ENCODE measurements at regions not wholly inside any gene's neighbourhood (a gene's known extent, or its start where the extent isn't known, plus 50 kb on each side); places are given as distances from the start of the nearest gene placed in this dataset.

DNA sequence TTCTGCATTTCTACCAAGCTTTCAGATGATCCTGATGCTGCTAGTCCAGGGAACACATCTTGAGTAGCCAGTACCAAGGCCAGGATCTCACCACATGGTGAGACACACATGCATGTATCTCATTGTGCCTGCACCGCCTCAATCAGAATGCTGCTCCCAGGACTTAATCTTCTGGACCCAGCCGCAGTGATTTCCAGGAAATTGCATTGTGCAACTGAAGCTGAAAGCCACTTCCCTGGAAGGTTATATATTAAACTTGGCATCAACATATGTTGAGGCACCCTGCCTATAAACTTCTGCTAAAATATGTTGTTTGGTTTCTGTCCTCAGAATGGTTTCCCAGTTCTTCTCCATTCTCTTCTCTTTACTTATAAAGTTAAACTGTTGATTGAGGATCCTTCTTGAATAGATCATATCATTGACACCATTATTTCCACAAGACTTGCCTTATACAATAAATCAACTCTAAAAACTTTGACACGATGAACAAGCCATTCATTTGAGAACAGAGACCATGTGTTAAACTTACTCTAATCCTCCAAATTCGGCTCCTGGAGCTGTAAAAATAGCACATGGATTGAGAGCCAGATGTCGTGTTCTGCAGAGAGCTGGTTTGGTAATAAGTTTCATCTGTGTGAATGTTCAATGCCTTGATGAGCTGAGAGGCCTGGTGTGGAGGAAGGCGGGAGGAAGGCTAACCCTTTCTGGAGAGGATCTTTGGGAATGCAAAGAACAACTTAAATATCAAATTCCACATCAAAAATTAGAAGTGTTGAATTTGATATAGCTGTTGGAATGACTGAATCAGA is 65.0 kb upstream of the PCSK2 start:
- Histone ChIP-seq H3K4me2 (ENCODE audit: insufficient read depth, low read length) (no peak overlapping the region), H3K27me3 (ENCODE audit: insufficient read depth, low read length, poor library complexity) (no peaks in the 10 kb centered on the region), H4K20me1 (ENCODE audit: insufficient read depth, low read length) (no peaks in the 10 kb centered on the region), H3K27ac (ENCODE audit: low read length) (no peak overlapping the region), H3K4me1 (ENCODE audit: insufficient read depth, low read length) (no peaks in the 10 kb centered on the region), H3K36me3 (ENCODE audit: insufficient read depth, low read length) (no peaks in the 10 kb centered on the region), H3K79me2 (ENCODE audit: insufficient read depth, low read length) (no peaks in the 10 kb centered on the region), H3K9ac (ENCODE audit: low read depth, low read length) (no peak overlapping the region), H3K4me3 (ENCODE audit: low read depth in 1 of 2, low read length in 2 of 2) (no peak overlapping the region), H2AFZ (ENCODE audit: low read depth, low read length) (no peak overlapping the region), H3K9me3 (ENCODE audit: insufficient read depth, low read length, severe bottlenecking) (no peaks in the 10 kb centered on the region)
- ATAC-seq (ENCODE audit: insufficient read depth, low read depth) (no peak), DNase-seq (no peak)
- TF ChIP-seq, protein P1, sequence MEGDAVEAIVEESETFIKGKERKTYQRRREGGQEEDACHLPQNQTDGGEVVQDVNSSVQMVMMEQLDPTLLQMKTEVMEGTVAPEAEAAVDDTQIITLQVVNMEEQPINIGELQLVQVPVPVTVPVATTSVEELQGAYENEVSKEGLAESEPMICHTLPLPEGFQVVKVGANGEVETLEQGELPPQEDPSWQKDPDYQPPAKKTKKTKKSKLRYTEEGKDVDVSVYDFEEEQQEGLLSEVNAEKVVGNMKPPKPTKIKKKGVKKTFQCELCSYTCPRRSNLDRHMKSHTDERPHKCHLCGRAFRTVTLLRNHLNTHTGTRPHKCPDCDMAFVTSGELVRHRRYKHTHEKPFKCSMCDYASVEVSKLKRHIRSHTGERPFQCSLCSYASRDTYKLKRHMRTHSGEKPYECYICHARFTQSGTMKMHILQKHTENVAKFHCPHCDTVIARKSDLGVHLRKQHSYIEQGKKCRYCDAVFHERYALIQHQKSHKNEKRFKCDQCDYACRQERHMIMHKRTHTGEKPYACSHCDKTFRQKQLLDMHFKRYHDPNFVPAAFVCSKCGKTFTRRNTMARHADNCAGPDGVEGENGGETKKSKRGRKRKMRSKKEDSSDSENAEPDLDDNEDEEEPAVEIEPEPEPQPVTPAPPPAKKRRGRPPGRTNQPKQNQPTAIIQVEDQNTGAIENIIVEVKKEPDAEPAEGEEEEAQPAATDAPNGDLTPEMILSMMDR (IDR thresholded peaks at IDR 0.05; ENCODE audit: borderline replicate concordance, extremely low read depth, low read length, poor library complexity, severe bottlenecking), result no peak
- TF ChIP-seq EZH2 (IDR thresholded peaks at IDR 0.05; ENCODE audit: borderline replicate concordance, low read depth, low read length, severe bottlenecking), result no peak

DNA sequence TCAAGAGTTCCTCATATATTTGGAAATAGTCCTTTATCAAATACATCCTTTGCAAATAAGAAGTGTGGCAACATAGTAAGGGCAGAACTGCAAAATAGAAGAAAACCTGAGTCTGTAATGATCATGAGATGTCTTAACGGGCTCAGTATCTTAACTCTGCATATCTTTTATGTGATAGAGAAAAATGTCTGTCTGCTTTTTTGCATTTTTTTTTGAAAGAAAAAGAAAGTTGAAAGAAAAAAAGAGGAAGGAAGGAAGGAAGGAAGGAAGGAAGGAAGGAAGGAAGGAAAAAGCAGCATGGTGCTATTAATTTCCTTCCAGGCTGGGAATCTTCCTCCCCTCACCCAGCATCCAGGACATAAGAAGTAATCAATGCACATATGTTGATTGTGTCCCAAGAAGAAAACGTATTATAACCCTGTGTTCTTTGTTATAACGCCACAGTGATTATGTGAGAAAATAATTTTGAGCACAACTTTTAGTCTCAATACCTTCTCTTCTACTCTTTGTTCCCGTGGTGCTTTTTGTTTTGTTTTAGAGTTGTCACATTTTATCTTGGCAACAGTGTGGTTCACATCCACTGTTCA is 58.7 kb upstream of the PCSK2 start:
- peaks cover 6% of the 10 kb centered on the region for H3K27me3 ChIP-seq (ENCODE audit: insufficient read depth, low read length, poor library complexity)
- no peak for DNase-seq
- H3K27ac ChIP-seq (ENCODE audit: low read length), result no peak overlapping the region
- TF ChIP-seq, protein P1 (IDR thresholded peaks at IDR 0.05; ENCODE audit: borderline replicate concordance, extremely low read depth, low read length, poor library complexity, severe bottlenecking), result no peak
- TF ChIP-seq EZH2 (IDR thresholded peaks at IDR 0.05; ENCODE audit: borderline replicate concordance, low read depth, low read length, severe bottlenecking), result no peak
- H4K20me1 ChIP-seq (ENCODE audit: insufficient read depth, low read length), result no peaks in the 10 kb centered on the region
- H3K79me2 ChIP-seq (ENCODE audit: insufficient read depth, low read length), result no peaks in the 10 kb centered on the region
- H3K4me2 ChIP-seq (ENCODE audit: insufficient read depth, low read length), result no peak overlapping the region
- ATAC-seq (ENCODE audit: insufficient read depth, low read depth), result no peak
- H3K4me1 ChIP-seq (ENCODE audit: insufficient read depth, low read length), result no peaks in the 10 kb centered on the region
- no peak overlapping the region for H3K9ac ChIP-seq (ENCODE audit: low read depth, low read length)
- no peak overlapping the region for H3K4me3 ChIP-seq (ENCODE audit: low read depth in 1 of 2, low read length in 2 of 2)
- H3K36me3 ChIP-seq (ENCODE audit: insufficient read depth, low read length), result no peaks in the 10 kb centered on the region
- no peak overlapping the region for H2AFZ ChIP-seq (ENCODE audit: low read depth, low read length)
- no peaks in the 10 kb centered on the region for H3K9me3 ChIP-seq (ENCODE audit: insufficient read depth, low read length, severe bottlenecking)

DNA sequence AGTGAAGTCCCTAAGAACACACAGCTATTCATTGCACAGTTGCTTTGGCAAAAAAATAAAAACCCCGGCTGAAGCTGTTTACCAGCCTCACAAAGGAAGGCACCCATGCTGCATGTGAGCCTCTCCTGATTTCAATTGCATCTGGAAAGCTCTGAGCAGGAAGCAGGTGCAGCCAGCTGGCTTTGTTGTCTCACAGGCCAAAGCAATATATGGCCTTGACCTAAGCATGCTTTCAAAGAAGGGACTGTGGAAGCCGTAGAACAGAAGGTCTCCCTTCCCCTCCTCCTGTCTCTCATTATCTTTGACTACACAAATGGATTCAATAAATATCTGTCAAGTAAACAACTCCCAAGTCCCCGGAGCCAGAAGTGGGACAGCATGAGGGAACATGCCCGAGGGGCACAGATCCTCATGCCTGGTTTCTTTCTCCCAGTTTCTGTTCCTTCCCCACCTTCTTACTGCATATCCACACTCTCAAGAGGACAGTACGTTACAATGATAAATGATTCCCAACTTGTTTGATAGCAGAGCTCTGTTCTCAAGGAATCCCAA is 57.2 kb upstream of the PCSK2 start:
- DNase-seq (no peak), ATAC-seq (ENCODE audit: insufficient read depth, low read depth) (no peak)
- Histone ChIP-seq H3K9ac (ENCODE audit: low read depth, low read length) (no peak overlapping the region), H3K36me3 (ENCODE audit: insufficient read depth, low read length) (no peaks in the 10 kb centered on the region), H4K20me1 (ENCODE audit: insufficient read depth, low read length) (no peaks in the 10 kb centered on the region), H3K9me3 (ENCODE audit: insufficient read depth, low read length, severe bottlenecking) (no peaks in the 10 kb centered on the region), H3K27ac (ENCODE audit: low read length) (no peak overlapping the region), H2AFZ (ENCODE audit: low read depth, low read length) (no peak overlapping the region), H3K27me3 (ENCODE audit: insufficient read depth, low read length, poor library complexity) (peaks cover 6% of the 10 kb centered on the region), H3K79me2 (ENCODE audit: insufficient read depth, low read length) (no peaks in the 10 kb centered on the region), H3K4me2 (ENCODE audit: insufficient read depth, low read length) (no peak overlapping the region), H3K4me1 (ENCODE audit: insufficient read depth, low read length) (no peaks in the 10 kb centered on the region), H3K4me3 (ENCODE audit: low read depth in 1 of 2, low read length in 2 of 2) (no peak overlapping the region)
- no peak for TF ChIP-seq EZH2 (IDR thresholded peaks at IDR 0.05; ENCODE audit: borderline replicate concordance, low read depth, low read length, severe bottlenecking)
- TF ChIP-seq, protein P1 (IDR thresholded peaks at IDR 0.05; ENCODE audit: borderline replicate concordance, extremely low read depth, low read length, poor library complexity, severe bottlenecking), result no peak

Measured in DND-41 (cell line).